ENCODE measurements at regions not wholly inside any gene's neighbourhood (a gene's known extent, or its start where the extent isn't known, plus 50 kb on each side); places are given as distances from the start of the nearest gene placed in this dataset.

DNA sequence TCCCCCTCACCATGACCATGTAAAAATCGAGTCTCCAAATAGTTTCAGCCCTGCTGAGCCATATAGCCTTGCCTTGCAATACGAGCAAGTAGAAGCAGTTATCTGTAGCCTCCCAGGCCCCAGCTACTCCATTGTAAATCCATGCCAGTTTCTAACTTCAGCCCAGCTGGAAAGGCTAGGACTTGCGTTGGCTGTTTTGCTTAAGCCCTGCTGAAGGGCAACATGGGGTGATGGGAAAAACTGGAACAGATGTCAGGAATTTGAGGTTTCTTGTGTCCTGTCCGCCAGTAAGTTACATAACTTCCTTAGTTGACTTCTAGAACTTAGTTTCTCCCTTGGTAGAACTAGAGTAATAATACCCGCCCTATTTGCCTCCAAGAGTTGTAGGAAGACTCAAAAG, 216.0 kb upstream of the SERP2 start:
- in situ Hi-C loops (cut with MboI; ENCODE audit: low pct_unique_long_range_greater_than_20kb, low sequenced_read_pairs), result no loop called here
- no peak for DNase-seq

DNA sequence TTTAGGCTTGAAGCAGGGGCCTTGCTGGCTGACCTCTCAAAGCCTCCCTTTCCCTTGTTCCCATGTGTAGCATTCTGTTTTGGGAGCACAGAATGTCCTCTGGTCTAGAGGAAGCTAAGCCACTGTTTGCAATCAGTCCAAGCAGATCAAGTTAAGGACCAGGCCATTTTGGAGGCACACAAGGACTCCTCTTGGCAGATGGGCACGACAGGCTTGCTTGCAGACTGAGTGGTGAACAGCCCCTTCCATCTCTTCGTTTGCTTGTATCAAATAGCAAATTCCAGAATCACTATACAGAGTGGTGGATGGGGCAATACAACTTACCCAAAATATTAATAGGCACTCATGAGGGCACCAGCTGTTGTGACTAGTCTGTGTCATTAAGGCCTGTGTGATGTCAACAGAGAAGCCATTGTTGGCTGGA, 215.5 kb upstream of the SERP2 start:
- DNase-seq, result no peak

GRCh38 chr13:44158881-44159632, 214.6 kb upstream of the SERP2 start:
- in situ Hi-C loops (cut with MboI; ENCODE audit: low pct_unique_long_range_greater_than_20kb, low sequenced_read_pairs), result no loop called here
- DNase-seq, result no peak

More for the DNA sequence above, 215.5 kb upstream of the SERP2 start:
- in situ Hi-C loops (cut with MboI; ENCODE audit: low pct_unique_long_range_greater_than_20kb, low sequenced_read_pairs), result no loop called here

DNA sequence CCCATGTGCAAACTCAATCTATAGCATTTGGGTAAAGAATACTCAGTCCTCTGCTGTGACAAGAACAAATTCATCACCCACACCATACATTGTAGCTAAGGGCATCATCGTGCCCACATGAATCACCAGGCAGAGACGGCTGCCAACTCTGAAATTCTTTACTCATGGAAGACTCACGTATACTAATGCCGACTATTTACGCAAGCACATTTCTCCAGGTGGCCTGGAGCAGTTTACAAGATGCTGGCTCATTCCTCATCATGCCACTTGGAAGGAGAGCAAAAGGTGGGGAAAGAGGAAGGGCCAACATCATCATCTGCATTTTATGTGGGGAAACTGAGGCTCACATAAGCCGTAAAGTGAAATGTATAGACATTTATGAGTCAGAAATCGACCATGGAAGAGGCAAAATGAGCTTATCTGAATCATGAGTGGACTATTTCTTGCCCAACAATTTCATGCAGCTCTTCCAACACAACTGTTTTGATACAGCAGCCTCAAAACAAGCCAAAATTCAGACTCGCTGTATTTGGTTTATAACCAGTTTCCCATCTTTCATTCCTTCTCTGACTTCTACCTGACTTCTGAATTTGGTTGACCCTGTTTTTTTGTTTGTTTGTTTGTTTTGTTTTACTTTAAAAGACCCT, 213.9 kb upstream of the SERP2 start:
- no peak for DNase-seq
- in situ Hi-C loops (cut with MboI; ENCODE audit: low pct_unique_long_range_greater_than_20kb, low sequenced_read_pairs), result no loop called here

DNA sequence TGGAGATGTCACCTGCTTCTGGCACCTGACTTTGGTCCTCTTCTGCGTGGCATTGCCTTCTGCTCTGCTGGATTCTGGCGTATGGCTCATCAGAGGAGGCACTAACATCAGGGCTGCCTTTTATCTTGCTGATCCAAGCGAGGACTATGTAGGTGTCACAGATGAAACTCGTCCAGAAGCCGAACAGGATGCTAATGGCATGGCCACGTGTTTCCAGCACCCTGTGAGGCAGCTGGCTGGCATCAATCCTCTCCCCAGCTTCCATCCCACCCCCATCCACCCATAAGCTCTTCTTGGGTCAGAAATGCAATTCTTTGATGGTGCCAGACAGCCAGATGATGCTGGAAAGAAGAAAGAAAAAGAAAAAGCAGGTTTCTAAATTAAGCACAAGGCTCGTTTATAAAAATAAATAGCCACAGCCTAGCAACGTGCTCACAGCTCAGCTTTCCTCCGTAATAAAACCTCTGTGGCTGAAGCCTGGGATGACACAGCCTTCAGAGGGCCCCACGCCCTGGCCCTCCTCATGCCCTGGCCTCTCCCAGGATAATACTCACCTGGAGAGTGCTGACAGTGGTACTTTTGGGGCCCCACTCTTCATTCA, 212.9 kb upstream of the SERP2 start:
- in situ Hi-C loops (cut with MboI; ENCODE audit: low pct_unique_long_range_greater_than_20kb, low sequenced_read_pairs), result no loop called here
- no peak for DNase-seq

DNA sequence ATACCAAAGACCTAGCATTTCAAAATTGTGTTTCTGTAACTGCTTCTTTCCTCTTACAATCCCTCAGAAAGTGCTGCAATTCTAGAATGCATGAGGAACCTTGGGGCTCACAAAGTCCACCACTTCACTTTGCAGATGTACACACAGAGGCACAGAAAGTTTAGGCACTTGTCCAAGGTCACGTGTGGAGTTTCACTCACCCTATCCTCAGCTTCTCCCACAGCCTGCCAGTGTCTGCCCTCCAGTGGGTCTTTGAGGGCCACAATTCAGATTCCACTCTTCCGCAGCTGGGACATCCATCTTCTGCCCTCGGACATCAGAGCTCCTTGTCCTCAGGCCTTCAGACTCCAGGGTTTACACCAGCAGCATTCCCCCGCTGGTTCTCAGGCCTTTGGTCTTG, 210.5 kb upstream of the SERP2 start:
- in situ Hi-C loops (cut with MboI; ENCODE audit: low pct_unique_long_range_greater_than_20kb, low sequenced_read_pairs), result no loop called here
- no peak for DNase-seq

DNA sequence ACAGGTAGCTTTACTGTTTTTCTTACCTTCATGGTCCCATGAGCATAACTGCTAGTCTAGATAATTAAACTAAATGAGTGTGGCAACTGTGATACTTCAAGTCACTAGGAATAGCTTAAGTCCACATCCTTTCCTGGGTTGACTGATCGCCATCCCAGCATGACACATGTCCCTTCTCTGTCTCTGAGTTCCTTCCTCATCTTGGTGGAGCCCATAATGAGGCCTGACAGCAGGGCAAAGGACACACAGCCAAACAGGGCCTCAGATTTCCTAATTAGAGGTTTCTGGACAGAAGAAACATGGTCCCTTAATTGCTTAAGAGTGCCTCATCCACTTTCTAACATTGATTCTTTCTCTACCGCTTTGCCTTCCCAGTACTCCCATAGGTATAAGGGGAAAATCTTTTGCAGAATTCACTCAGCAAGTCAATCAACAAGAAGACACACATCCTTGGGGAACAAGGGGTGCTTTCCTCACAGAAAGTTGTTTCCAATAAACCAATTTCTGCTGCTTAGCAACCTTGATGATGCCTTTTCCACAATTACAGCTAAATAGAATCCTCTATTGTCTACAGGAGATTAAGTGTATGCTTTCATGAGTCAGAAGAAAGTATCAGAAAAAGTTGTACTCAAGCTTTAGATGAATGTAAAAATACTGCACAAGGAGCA, 208.3 kb upstream of the SERP2 start:
- no peak for DNase-seq
- in situ Hi-C loops (cut with MboI; ENCODE audit: low pct_unique_long_range_greater_than_20kb, low sequenced_read_pairs), result no loop called here

DNA sequence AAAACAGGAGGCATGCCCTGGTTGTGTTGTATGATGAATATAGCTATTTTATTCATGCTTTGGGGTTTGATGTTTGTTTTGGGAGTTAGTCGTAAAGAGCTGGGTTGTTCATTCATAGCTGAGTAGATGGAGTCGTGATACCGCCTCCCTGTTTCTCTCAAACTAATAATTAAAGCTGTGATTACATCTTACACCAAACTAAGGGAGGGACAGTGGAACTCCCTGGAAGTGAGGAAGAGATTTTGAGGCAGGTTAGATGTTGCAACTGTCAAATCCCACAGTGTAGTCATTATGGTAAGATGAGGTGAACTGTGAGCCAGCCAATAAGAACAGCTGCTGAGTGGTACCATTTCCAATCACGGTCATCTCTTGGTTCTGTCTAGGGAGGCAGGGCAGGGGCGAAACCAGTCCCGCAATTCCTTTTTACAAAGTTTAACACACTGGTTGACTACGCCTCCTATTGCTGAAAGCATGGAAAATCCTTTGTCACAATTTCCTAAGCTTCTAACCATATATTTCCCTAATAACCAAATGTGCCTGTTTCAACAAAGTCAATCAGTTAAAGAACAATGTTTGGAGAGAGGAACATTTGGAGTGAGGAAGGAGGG, 207.6 kb upstream of the SERP2 start:
- in situ Hi-C loops (cut with MboI; ENCODE audit: low pct_unique_long_range_greater_than_20kb, low sequenced_read_pairs), result no loop called here
- DNase-seq, result no peak

GRCh38 chr13:44169018-44169911, 204.4 kb upstream of the SERP2 start:
- DNase-seq, result no peak
- in situ Hi-C loops (cut with MboI; ENCODE audit: low pct_unique_long_range_greater_than_20kb, low sequenced_read_pairs), result no loop called here

GRCh38 chr13:44170731-44171130, 202.9 kb upstream of the SERP2 start:
- in situ Hi-C loops (cut with MboI; ENCODE audit: low pct_unique_long_range_greater_than_20kb, low sequenced_read_pairs), result no loop called here

DNA sequence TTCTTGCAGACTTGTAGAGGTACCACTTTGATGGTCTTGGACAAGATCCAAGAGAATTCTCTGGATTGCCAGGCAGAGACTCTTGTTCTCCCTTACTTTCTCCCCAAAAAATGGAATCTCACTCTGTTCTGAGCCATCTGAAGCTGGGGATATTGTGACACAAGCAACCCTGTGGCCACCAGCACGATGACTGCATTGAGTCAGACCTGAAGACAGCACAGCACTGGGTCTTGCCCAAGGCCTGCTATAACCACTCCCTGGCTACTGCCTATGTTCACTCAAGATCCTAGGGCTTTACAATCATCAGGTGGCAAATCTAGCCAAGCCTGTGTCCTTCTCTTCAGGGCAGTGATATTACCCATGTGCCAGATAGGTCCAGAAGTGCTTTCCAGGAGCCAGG, 202.5 kb upstream of the SERP2 start:
- in situ Hi-C loops (cut with MboI; ENCODE audit: low pct_unique_long_range_greater_than_20kb, low sequenced_read_pairs), result no loop called here
- no peak for DNase-seq

More at GRCh38 chr13:44170731-44171130, 202.9 kb upstream of the SERP2 start:
- no peak for DNase-seq

GRCh38 chr13:44171861-44172260, 201.8 kb upstream of the SERP2 start:
- no peak for DNase-seq
- in situ Hi-C loops (cut with MboI; ENCODE audit: low pct_unique_long_range_greater_than_20kb, low sequenced_read_pairs), result no loop called here

- in situ Hi-C loops (cut with MboI; ENCODE audit: low pct_unique_long_range_greater_than_20kb, low sequenced_read_pairs), result no loop called here
Measured at GRCh38 chr13:44172281-44172810, 201.3 kb upstream of the SERP2 start.

DNA sequence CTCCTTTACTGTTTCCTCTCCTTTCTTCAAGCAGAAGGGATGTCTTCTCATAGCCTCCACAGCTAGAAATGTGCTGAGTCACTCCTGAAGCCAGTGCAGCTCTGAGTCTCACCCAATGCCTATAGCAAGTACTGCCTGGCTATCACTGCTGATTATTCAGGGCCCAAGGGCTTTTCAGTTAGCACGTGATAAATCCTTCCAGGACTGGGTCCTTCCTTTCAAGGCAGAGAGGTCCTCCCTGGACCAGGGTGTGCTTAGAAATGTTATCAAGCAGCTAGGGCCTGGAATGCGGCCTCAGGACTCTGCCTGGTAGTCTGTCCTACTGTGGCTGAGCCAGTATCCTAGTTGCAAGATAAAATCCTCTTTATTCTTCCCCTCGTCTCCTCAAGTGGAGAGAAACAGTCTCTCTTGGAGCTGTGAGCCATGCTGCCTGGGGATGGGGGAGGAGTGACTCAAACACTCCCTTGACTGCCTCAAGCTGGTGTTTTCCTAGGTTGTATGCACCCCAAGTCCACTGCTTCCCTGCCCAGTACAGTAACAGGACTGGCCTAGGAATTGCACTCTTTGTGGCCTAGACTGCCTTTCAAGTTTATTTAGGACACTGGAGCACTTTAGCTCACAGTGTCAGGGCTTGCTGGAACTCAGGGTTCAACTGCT, 198.7 kb upstream of the SERP2 start:
- in situ Hi-C loops (cut with MboI; ENCODE audit: low pct_unique_long_range_greater_than_20kb, low sequenced_read_pairs), result no loop called here
- DNase-seq, result no peak

More at GRCh38 chr13:44172281-44172810, 201.3 kb upstream of the SERP2 start:
- DNase-seq, result no peak

GRCh38 chr13:44176173-44176572, 197.5 kb upstream of the SERP2 start:
- in situ Hi-C loops (cut with MboI; ENCODE audit: low pct_unique_long_range_greater_than_20kb, low sequenced_read_pairs), result no loop called here

DNA sequence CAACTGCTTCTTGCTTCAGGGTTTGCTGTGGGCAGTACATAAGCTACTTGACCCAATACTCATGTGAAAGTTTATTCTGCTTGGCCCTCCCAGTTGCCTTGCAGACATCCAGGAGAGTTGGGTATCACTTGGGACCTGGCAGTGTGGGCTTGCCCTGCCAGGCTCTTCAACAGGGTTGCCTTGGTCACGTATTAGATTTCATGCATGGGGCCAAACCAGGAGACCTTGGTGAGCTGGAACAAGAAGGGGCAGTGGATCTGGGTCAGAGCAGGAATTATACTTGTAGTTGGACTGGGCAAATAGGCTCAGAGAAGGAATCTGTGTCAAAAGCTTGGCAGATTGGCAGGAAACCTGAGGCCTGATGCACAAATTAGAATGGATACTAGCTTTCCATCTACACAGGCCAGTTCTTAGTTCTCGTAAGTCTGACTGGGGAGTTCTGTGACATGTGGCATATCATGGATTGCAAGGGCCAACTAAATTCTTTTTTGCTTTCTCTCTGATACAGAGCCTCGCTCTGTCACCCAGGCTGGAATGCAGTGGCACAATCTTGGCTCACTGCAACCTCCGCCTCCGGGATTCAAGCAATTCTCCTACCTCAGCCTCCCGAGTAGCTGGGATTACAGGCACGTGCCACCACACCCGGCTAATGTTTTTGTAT, 192.6 kb upstream of the SERP2 start:
- DNase-seq, result no peak
- in situ Hi-C loops (cut with MboI; ENCODE audit: low pct_unique_long_range_greater_than_20kb, low sequenced_read_pairs), result no loop called here

More at GRCh38 chr13:44176173-44176572, 197.5 kb upstream of the SERP2 start:
- DNase-seq, result no peak

GRCh38 chr13:44181931-44182330, 191.7 kb upstream of the SERP2 start:
- in situ Hi-C loops (cut with MboI; ENCODE audit: low pct_unique_long_range_greater_than_20kb, low sequenced_read_pairs), result no loop called here

More at GRCh38 chr13:44181931-44182330, 191.7 kb upstream of the SERP2 start:
- DNase-seq, result no peak

Measured in KBM-7 (cell line).